Neural crest cell (in vitro differentiated cells): ENCODE measurements at regions not wholly inside any gene's neighbourhood (a gene's known extent, or its start where the extent isn't known, plus 50 kb on each side); places are given as distances from the start of the nearest gene placed in this dataset.

ENCODE experiments used
- DNase-seq: peaks from one replicate; pipeline ENCODE4 v3.0.0; 2021; ENCODE audit warnings: low read depth, mixed read lengths, low spot score
- H3K27ac Mint-ChIP-seq: one replicate; pipeline ENCODE4 v1.8.0; 2021; ENCODE audit warnings: mild to moderate bottlenecking, mixed read lengths; ENCODE audit not compliant: unreplicated experiment
- H3K27me3 Mint-ChIP-seq: 2 replicates; pipeline ENCODE4 v1.8.0; 2021; ENCODE audit warnings: low read depth, mild to moderate bottlenecking, mixed read lengths
- H3K36me3 Mint-ChIP-seq: 2 replicates; pipeline ENCODE4 v1.8.0; 2021; ENCODE audit warnings: low read depth, mild to moderate bottlenecking, mixed read lengths
- H3K4me1 Mint-ChIP-seq: 2 replicates; pipeline ENCODE4 v1.8.0; 2021; ENCODE audit warnings: mixed read lengths
- H3K4me3 Mint-ChIP-seq: one replicate; pipeline ENCODE4 v1.8.0; 2021; ENCODE audit warnings: mild to moderate bottlenecking, mixed read lengths
- H3K9me3 Mint-ChIP-seq: 2 replicates; pipeline ENCODE4 v1.8.0; 2021; ENCODE audit warnings: mixed read lengths
- TF ChIP-seq, protein P1 (sequence below): fragments of 200-600 bp; sonication (generic); conservative IDR thresholded peaks from 2 replicates; pipeline ENCODE4 v1.5.0; 2021; ENCODE audit warnings: antibody characterized with exemption, mild to moderate bottlenecking

DNA sequence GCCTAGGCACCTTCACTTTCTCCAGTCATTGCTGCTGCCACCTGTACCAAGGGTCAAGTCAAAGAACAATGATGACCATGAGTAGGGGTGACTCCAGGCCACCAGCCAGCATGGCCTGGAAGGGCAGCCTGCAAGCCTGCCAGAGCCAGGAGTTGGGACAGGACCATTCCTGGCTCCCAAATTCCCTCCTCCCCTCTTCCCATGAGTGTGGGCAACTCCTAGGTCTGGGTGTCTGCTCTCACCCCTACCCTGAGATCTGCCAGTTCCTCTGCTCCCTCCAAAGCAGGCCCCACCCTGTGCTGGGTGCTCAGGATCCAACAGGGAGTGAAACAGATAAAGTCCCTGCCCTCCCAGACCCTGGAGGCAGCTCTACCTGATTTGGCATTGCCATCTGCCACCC, 125.8 kb upstream of the NANOS1 start:
- peaks cover 9% of the 10 kb centered on the region for H3K4me1 Mint-ChIP-seq
- no peak overlapping the region for H3K4me3 Mint-ChIP-seq
- no peak overlapping the region for H3K27ac Mint-ChIP-seq
- TF ChIP-seq, protein P1, sequence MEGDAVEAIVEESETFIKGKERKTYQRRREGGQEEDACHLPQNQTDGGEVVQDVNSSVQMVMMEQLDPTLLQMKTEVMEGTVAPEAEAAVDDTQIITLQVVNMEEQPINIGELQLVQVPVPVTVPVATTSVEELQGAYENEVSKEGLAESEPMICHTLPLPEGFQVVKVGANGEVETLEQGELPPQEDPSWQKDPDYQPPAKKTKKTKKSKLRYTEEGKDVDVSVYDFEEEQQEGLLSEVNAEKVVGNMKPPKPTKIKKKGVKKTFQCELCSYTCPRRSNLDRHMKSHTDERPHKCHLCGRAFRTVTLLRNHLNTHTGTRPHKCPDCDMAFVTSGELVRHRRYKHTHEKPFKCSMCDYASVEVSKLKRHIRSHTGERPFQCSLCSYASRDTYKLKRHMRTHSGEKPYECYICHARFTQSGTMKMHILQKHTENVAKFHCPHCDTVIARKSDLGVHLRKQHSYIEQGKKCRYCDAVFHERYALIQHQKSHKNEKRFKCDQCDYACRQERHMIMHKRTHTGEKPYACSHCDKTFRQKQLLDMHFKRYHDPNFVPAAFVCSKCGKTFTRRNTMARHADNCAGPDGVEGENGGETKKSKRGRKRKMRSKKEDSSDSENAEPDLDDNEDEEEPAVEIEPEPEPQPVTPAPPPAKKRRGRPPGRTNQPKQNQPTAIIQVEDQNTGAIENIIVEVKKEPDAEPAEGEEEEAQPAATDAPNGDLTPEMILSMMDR: no peak
- no peaks in the 10 kb centered on the region for H3K27me3 Mint-ChIP-seq
- DNase-seq: no peak
- H3K36me3 Mint-ChIP-seq: no peaks in the 10 kb centered on the region
- no peaks in the 10 kb centered on the region for H3K9me3 Mint-ChIP-seq

DNA sequence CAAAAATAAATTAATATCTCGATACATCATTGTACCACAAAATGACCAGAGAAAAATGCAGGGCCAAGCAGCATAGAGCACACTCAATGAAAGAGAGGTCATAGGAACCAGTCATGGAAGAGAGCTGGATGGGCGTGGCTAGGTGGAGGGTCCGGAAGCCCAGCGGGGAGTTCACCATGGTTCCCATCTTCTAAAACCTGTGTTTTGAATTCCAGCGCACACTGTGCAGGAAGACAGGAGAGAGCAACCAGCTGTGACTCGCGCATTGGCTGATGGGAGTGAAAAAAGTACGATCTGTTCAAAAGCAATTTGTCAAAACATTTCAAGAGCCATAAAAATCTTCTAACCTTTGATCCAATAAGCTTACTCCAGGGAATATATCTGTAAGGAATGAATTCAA, 125.2 kb upstream of the NANOS1 start:
- Mint-ChIP-seq H3K27ac (no peak overlapping the region), H3K4me3 (no peak overlapping the region), H3K36me3 (no peaks in the 10 kb centered on the region), H3K27me3 (no peaks in the 10 kb centered on the region), H3K4me1 (peaks cover 9% of the 10 kb centered on the region), H3K9me3 (no peaks in the 10 kb centered on the region)
- DNase-seq: no peak
- TF ChIP-seq, protein P1: no peak

DNA sequence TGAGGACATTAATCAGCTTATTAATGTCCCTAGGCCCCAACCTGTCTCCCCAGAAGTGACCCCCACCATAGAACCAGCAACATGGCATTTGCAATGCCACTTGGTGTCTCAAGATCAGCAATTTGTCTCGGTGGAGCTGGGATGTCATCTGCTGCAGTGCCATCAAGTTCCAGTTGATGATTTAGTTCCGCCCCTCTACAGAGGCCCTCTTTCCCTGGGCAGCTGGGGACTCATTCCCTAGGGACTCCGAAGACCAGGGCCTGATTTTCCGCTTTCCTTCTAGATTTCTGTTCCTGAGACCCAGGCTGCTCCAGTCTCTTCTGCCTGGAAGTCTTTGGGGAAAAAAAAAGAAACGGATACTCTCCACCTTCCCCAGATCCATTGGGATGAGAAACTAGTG, 122.5 kb upstream of the NANOS1 start:
- no peak for DNase-seq
- Mint-ChIP-seq H3K4me1 (peaks cover 2% of the 10 kb centered on the region), H3K9me3 (no peaks in the 10 kb centered on the region), H3K27me3 (no peaks in the 10 kb centered on the region), H3K27ac (no peak overlapping the region), H3K36me3 (no peaks in the 10 kb centered on the region), H3K4me3 (no peak overlapping the region)
- TF ChIP-seq, protein P1: no peak

DNA sequence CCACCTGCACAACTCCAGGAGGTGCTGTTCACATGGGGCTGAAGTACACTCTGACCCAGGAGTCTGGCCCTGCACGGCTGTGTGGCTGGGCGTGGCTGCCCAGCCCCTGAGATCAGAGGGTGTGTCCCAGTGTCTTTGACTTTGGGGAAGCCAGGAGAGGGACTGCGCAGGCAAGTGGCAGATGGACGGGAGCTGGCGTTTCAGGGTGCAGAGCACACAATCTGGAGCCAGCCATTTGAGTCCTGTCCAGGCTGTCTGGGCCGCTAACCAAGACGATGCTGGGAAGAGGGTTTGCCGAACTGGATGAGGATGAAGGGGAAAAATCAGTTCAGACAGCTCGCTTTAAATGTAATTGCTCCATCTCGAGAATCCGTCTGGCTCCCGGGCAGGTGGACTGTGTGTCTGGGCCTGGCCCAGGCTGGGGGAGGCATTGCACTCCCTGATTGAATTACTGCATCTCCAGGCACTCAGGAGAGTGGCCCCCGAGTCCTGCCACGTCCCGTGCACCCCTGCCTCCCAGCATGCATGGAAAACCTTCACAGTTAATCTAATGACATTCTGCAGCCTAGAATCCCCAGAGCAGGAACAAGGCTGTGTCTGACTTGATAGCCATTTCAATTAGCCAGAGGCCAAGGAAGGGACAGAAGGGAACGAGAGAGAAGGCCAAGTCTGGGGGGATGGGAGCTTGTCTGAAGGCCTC, 120.8 kb upstream of the NANOS1 start:
- TF ChIP-seq, protein P1: no peak
- peaks cover 6% of the 10 kb centered on the region for H3K4me1 Mint-ChIP-seq
- H3K4me3 Mint-ChIP-seq: no peak overlapping the region
- no peak overlapping the region for H3K27ac Mint-ChIP-seq
- H3K9me3 Mint-ChIP-seq: no peaks in the 10 kb centered on the region
- DNase-seq: no peak
- H3K36me3 Mint-ChIP-seq: no peaks in the 10 kb centered on the region
- H3K27me3 Mint-ChIP-seq: no peaks in the 10 kb centered on the region

- no peaks in the 10 kb centered on the region for H3K27me3 Mint-ChIP-seq
- H3K4me1 Mint-ChIP-seq: peaks cover 6% of the 10 kb centered on the region
- no peak overlapping the region for H3K27ac Mint-ChIP-seq
- no peak overlapping the region for H3K4me3 Mint-ChIP-seq
- no peaks in the 10 kb centered on the region for H3K9me3 Mint-ChIP-seq
- TF ChIP-seq, protein P1: no peak
- DNase-seq: no peak
- H3K36me3 Mint-ChIP-seq: no peaks in the 10 kb centered on the region
Measured at GRCh38 chr10:118910702-118911101, 118.8 kb upstream of the NANOS1 start.
